HepG2 (cell line): ENCODE measurements at regions not wholly inside any gene's neighbourhood (a gene's known extent, or its start where the extent isn't known, plus 50 kb on each side); places are given as distances from the start of the nearest gene placed in this dataset.

Experiments used
- ATAC-seq: fragments of 200-7000 bp; cut with Tn5 transposase; 3 replicates; pipeline ENCODE4 v1.9.1; 2020; ENCODE audit warnings: mild to moderate bottlenecking, moderate library complexity
- BruUV-seq: library from RNA; stranded (reverse); fragments of 400-500 nt; replicated peaks from 2 replicates; lab custom pipeline; 2021; lab: Mats Ljungman, UMichigan
- CTCF ChIA-PET: fragments of 300-600 bp; formaldehyde crosslinking; extraction: SDS; loops from one replicate; lab custom pipeline; 2021; ENCODE audit warnings: low total read pairs, inconsistent platforms, low intra/inter-chr PET ratio; lab: Yijun Ruan, JAX
- POLR2A ChIA-PET: fragments of 350-600 bp; sonication (Branson Sonifier 250); formaldehyde crosslinking; loops from one replicate; lab custom pipeline; 2020; ENCODE audit warnings: antibody characterized with exemption, inconsistent platforms; lab: Yijun Ruan, JAX
- DNase-seq: peaks from one replicate; pipeline ENCODE4 v3.0.0-alpha.2; 2015; ENCODE audit warnings: low spot score
- FAIRE-seq: peaks from 3 replicates; lab custom pipeline; 2011; peaks lifted over from hg19 to GRCh38; lab: Jason Lieb, UNC
- H2AFZ ChIP-seq: one replicate; pipeline ENCODE4 v1.6.1; 2011; ENCODE audit warnings: low read length, inconsistent platforms
- H3K27ac ChIP-seq: fragments of 300-600 bp; 3 replicates; pipeline ENCODE4 v1.8.0; 2011; ENCODE audit warnings: mixed run types, mild to moderate bottlenecking, mixed read lengths, low read length, inconsistent platforms; ENCODE audit not compliant: insufficient read depth; ENCODE audit errors: extremely low read length
- H3K27me3 ChIP-seq, 2 experiments: fragments of 200-600 bp in 1 of 2; 2 replicates in 1 of 2; 3 replicates in 1 of 2; pipeline versions ENCODE4 v1.6.0 to v1.8.0; 2011; ENCODE audit warnings: low read length in 2 of 2, mild to moderate bottlenecking in 2 of 2, moderate library complexity in 2 of 2, inconsistent platforms in 1 of 2; ENCODE audit not compliant: insufficient read depth in 2 of 2, control insufficient read depth in 1 of 2
- H3K36me3 ChIP-seq, 2 experiments: fragments of 200-600 bp in 1 of 2; replicated peaks in 1 of 2; 2 replicates in 1 of 2; 3 replicates in 1 of 2; pipeline versions ENCODE4 v1.5.1 to v1.8.0; 2011; ENCODE audit warnings: low read length in 2 of 2, inconsistent platforms in 1 of 2; ENCODE audit not compliant: insufficient read depth in 2 of 2, control insufficient read depth in 1 of 2
- H3K4me1 ChIP-seq: 2 replicates; pipeline ENCODE4 v1.5.1; 2012; ENCODE audit warnings: low read length, inconsistent platforms; ENCODE audit not compliant: insufficient read depth
- H3K4me2 ChIP-seq: 2 replicates; pipeline ENCODE4 v1.6.0; 2011; ENCODE audit warnings: low read depth, low read length, inconsistent platforms
- H3K4me3 ChIP-seq, 3 experiments: fragments of 200-600 bp in 1 of 3; sonication (generic), shearing (Covaris generic) in 1 of 3; replicated peaks in 1 of 3; 2 replicates each; pipeline ENCODE4 v1.5.1; 2011 to 2016; ENCODE audit warnings: low read length in 3 of 3, inconsistent platforms in 2 of 3, low read depth in 2 of 3, mild to moderate bottlenecking in 2 of 3, control low read depth in 1 of 3, mixed read lengths in 1 of 3; ENCODE audit not compliant: insufficient read depth in 1 of 3
- H3K79me2 ChIP-seq: one replicate; pipeline ENCODE4 v1.6.1; 2011; ENCODE audit warnings: low read length, inconsistent platforms; ENCODE audit not compliant: insufficient read depth
- H3K9ac ChIP-seq: 2 replicates; pipeline ENCODE4 v1.6.0; 2011; ENCODE audit warnings: mild to moderate bottlenecking, low read depth, low read length, inconsistent platforms; ENCODE audit not compliant: insufficient read depth
- H3K9me3 ChIP-seq: 2 replicates; pipeline ENCODE4 v1.5.1; 2012; ENCODE audit warnings: mild to moderate bottlenecking, low read length
- H4K20me1 ChIP-seq: 2 replicates; pipeline ENCODE4 v1.6.0; 2011; ENCODE audit warnings: inconsistent platforms, mild to moderate bottlenecking, low read length, moderate library complexity; ENCODE audit not compliant: insufficient read depth
- ASH2L ChIP-seq: fragments of 300-600, 200-600 bp; sonication (generic); IDR thresholded peaks from 2 replicates; pipeline ENCODE4 v1.7.0; 2017; ENCODE audit warnings: low read depth, mild to moderate bottlenecking, moderate library complexity, mixed read lengths, low read length; ENCODE audit not compliant: insufficient read length
- ATF6 ChIP-seq: sonication (generic); formaldehyde crosslinking; conservative IDR thresholded peaks from 2 replicates; pipeline ENCODE4 v1.4.0; 2020; ENCODE audit warnings: missing genetic modification reagents
- CCDC6 ChIP-seq: sonication (generic); formaldehyde crosslinking; IDR thresholded peaks from 2 replicates; pipeline ENCODE4 v1.8.1; 2022; ENCODE audit warnings: mild to moderate bottlenecking, missing genetic modification reagents, moderate library complexity
- KLF6 ChIP-seq: IDR thresholded peaks from 2 replicates; pipeline ENCODE4 v1.8.0; 2016; ENCODE audit warnings: missing biosample characterization, missing genetic modification reagents
- MLX ChIP-seq: IDR thresholded peaks from 2 replicates; pipeline ENCODE4 v1.6.1; 2016
- NFYC ChIP-seq: IDR thresholded peaks from 2 replicates; pipeline ENCODE4 v1.6.1; 2016; ENCODE audit warnings: missing genetic modification reagents, missing compliant biosample characterization
- PRMT3 ChIP-seq: sonication (generic); formaldehyde crosslinking; IDR thresholded peaks from 2 replicates; pipeline ENCODE4 v1.8.1; 2022; ENCODE audit warnings: low read depth, mild to moderate bottlenecking, moderate library complexity, missing genetic modification reagents, borderline replicate concordance
- RXRB ChIP-seq: IDR thresholded peaks from 2 replicates; pipeline ENCODE4 v1.6.1; 2016; ENCODE audit warnings: borderline replicate concordance, missing genetic modification reagents, missing compliant biosample characterization
- SP2 ChIP-seq: sonication (generic); formaldehyde crosslinking; IDR thresholded peaks from 2 replicates; pipeline ENCODE4 v1.5.1; 2020; ENCODE audit warnings: mild to moderate bottlenecking, missing genetic modification reagents
- STAT5B ChIP-seq: sonication (generic); formaldehyde crosslinking; IDR thresholded peaks from 2 replicates; pipeline ENCODE4 v1.4.0; 2020; ENCODE audit warnings: missing genetic modification reagents
- ZBTB21 ChIP-seq: sonication (generic); formaldehyde crosslinking; IDR thresholded peaks from 2 replicates; pipeline ENCODE4 v1.4.0; 2020; ENCODE audit warnings: missing genetic modification reagents
- ZFP90 ChIP-seq: sonication (generic); formaldehyde crosslinking; IDR thresholded peaks from 2 replicates; pipeline ENCODE4 v1.8.0; 2022; ENCODE audit warnings: missing genetic modification reagents, mild to moderate bottlenecking, inconsistent platforms, borderline replicate concordance
- ZMAT3 ChIP-seq: sonication (generic); formaldehyde crosslinking; conservative IDR thresholded peaks from 2 replicates; pipeline ENCODE4 v1.7.0; 2021; ENCODE audit warnings: missing genetic modification reagents
- ZNF10 ChIP-seq: sonication (generic); formaldehyde crosslinking; IDR thresholded peaks from 2 replicates; pipeline ENCODE4 v1.4.0; 2020; ENCODE audit warnings: mild to moderate bottlenecking, low read depth, missing genetic modification reagents, borderline replicate concordance
- ZNF703 ChIP-seq: sonication (generic); formaldehyde crosslinking; IDR thresholded peaks from 2 replicates; pipeline ENCODE4 v1.5.1; 2020; ENCODE audit warnings: missing genetic modification reagents, mild to moderate bottlenecking, moderate library complexity, borderline replicate concordance
- WGBS: methylation state at CpG from one replicate; pipeline ENCODE4 v1.1.6; 2017; ENCODE audit warnings: low lambda C conversion rate; 5-methylcytosine and 5-hydroxymethylcytosine counted together
- in situ Hi-C: cut with HindIII; loops from 2 replicates; pipeline ENCODE4 v1.10.0; 2017; ENCODE audit warnings: low pct_unique_long_range_greater_than_20kb; ENCODE audit not compliant: extremely low pct_ligation_motif_present
- intact Hi-C: fragments of 100-400 bp; cut with micrococcal nuclease; formaldehyde crosslinking; loops from one replicate; pipeline ENCODE4 v1.10.0; 2022; ENCODE audit not compliant: unreplicated experiment

GRCh38 chr3:153749070-153749610, 372.1 kb upstream of the ARHGEF26 start:
- Histone ChIP-seq H3K27me3 (no peaks in the 10 kb centered on the region), H3K36me3 (no peaks in the 10 kb centered on the region), H3K27ac (no peak overlapping the region), H2AFZ (no peak overlapping the region), H3K79me2 (no peaks in the 10 kb centered on the region), H4K20me1 (no peaks in the 10 kb centered on the region), H3K4me1 (no peaks in the 10 kb centered on the region), H3K4me3 (no peak overlapping the region), H3K9me3 (no peaks in the 10 kb centered on the region), H3K4me2 (no peak overlapping the region), H3K9ac (no peak overlapping the region)
- DNase-seq (no peak), FAIRE-seq (no peak), ATAC-seq (no peak)
- TF ChIP-seq ZMAT3 (CRISPR knock-in tag) (no peak), RXRB (CRISPR knock-in tag) (no peak), ASH2L (no peak), ZNF10 (CRISPR knock-in tag) (no peak)
- BruUV-seq, result no TSS peak
- CTCF ChIA-PET, result no interaction called here
- in situ Hi-C loops (no loop called here), intact Hi-C loops (no loop called here)
- POLR2A ChIA-PET, result no interaction called here
- 0% methylated on average over 1 of the region's 1 CpG for WGBS

DNA sequence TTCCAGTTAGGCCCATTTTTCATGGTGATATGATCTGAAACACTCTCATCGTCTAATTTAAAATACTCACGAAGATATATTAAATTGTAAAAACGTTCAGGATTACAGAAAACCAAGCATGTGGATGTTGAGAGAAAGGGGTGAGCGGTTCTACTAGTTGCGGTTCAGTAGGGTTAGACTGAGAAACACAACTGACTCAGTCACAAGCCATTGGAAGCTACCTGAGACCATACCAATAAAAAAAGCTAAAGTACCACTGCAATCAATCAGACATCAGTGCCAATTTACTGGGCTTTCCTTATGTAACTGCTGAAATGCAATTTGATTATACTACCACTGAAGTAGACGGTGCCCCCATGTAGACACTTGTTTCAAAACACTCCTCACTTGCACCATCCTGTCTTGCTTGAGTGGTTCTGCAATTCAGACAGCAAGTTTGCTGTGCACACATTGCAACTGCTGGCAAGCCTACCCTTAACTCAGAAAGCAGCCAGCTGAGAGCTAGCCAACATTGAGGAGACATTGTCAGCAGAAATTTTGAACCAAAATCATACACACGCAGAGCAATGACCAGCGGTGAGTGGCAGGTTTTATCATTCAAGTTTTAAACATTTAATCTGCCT, 368.7 kb upstream of the ARHGEF26 start:
- Histone ChIP-seq H4K20me1 (no peaks in the 10 kb centered on the region), H3K27me3 (no peaks in the 10 kb centered on the region), H3K9ac (no peak overlapping the region), H3K4me1 (no peaks in the 10 kb centered on the region), H3K4me3 (no peak overlapping the region), H2AFZ (no peak overlapping the region), H3K4me2 (no peak overlapping the region), H3K9me3 (no peaks in the 10 kb centered on the region), H3K36me3 (no peaks in the 10 kb centered on the region), H3K79me2 (no peaks in the 10 kb centered on the region), H3K27ac (no peak overlapping the region)
- DNase-seq, result no peak
- ATAC-seq, result no peak
- CTCF ChIA-PET, result no interaction called here
- intact Hi-C loops, result no loop called here
- in situ Hi-C loops, result no loop called here
- POLR2A ChIA-PET, result no interaction called here
- BruUV-seq, result no TSS peak
- WGBS, result 31% methylated on average over 8 of the region's 8 CpGs
- FAIRE-seq, result no peak
- no peak for TF ChIP-seq ZNF703 (CRISPR knock-in tag)
- no peak for TF ChIP-seq ATF6 (CRISPR knock-in tag)
- TF ChIP-seq CCDC6 (CRISPR knock-in tag), result no peak
- no peak for TF ChIP-seq MLX (CRISPR knock-in tag)
- TF ChIP-seq PRMT3, result no peak
- TF ChIP-seq ZFP90 (CRISPR knock-in tag), result no peak
- TF ChIP-seq KLF6, result no peak
- no peak for TF ChIP-seq ZBTB21
- TF ChIP-seq STAT5B (CRISPR knock-in tag), result no peak
- no peak for TF ChIP-seq SP2 (CRISPR knock-in tag)
- no peak for TF ChIP-seq NFYC (CRISPR knock-in tag)
